B cell (primary cell): ENCODE measurements at regions not wholly inside any gene's neighbourhood (a gene's known extent, or its start where the extent isn't known, plus 50 kb on each side); places are given as distances from the start of the nearest gene placed in this dataset.

ENCODE experiments used
- ATAC-seq: fragments of 200-7000 bp; cut with Tn5 transposase; one replicate; pipeline ENCODE4 v1.10.0; 2021; ENCODE audit warnings: low read depth, mild to moderate bottlenecking, moderate number of reproducible peaks, moderate library complexity
- CTCF ChIA-PET: fragments of 350-600 bp; sonication (Branson Sonifier 250); formaldehyde crosslinking; loops from one replicate; lab custom pipeline; 2021; ENCODE audit warnings: antibody characterized with exemption, inconsistent platforms; lab: Charles Lee
- POLR2A ChIA-PET: fragments of 350-600 bp; sonication (Branson Sonifier 250); formaldehyde crosslinking; loops from one replicate; lab custom pipeline; 2021; ENCODE audit warnings: antibody characterized with exemption; lab: Charles Lee
- DNase-seq: peaks from one replicate; pipeline ENCODE4 v3.0.0; 2013
- H2AFZ ChIP-seq: 2 replicates; pipeline ENCODE4 v1.6.1; 2012; ENCODE audit warnings: mild to moderate bottlenecking, low read depth, low read length; ENCODE audit not compliant: insufficient read depth, poor library complexity, severe bottlenecking
- H3K27ac ChIP-seq, 2 donors: 1 replicate in 1 of 2; 2 replicates in 1 of 2; pipeline ENCODE4 v1.5.1; 2012 to 2013; ENCODE audit warnings: low read length in 2 of 2, mild to moderate bottlenecking in 2 of 2, moderate library complexity in 1 of 2
- H3K27me3 ChIP-seq, 4 experiments: fragments of 200-600 bp in 1 of 4; sonication (generic) in 1 of 4; replicated peaks in 1 of 4; 1 replicate in 2 of 4; 2 replicates in 2 of 4; pipeline versions ENCODE4 v1.6.1 to v1.7.0; 2013 to 2016; ENCODE audit warnings: low read length in 3 of 4, mild to moderate bottlenecking in 2 of 4, mixed read lengths in 1 of 4, moderate library complexity in 1 of 4; ENCODE audit not compliant: insufficient read depth in 4 of 4, control insufficient read depth in 3 of 4; ENCODE audit errors: control extremely low read depth in 1 of 4
- H3K36me3 ChIP-seq, 2 experiments: replicated peaks in 1 of 2; 1 replicate in 1 of 2; 2 replicates in 1 of 2; pipeline versions ENCODE4 v1.6.1 to v1.7.1; 2013; ENCODE audit warnings: low read length in 1 of 2; ENCODE audit not compliant: insufficient read depth in 2 of 2, control insufficient read depth in 1 of 2; ENCODE audit errors: control extremely low read depth in 1 of 2, extremely low read depth in 1 of 2
- H3K4me1 ChIP-seq, 2 donors: fragments of 200-600 bp in 1 of 2; sonication (generic) in 1 of 2; 1 replicate in 1 of 2; 2 replicates in 1 of 2; pipeline versions ENCODE4 v1.5.1 to v1.6.1; 2013 to 2017; ENCODE audit warnings: low read length in 2 of 2; ENCODE audit not compliant: control insufficient read depth in 2 of 2, insufficient read depth in 2 of 2
- H3K4me2 ChIP-seq: replicated peaks from 2 replicates; pipeline ENCODE3; 2012; ENCODE audit warnings: mild to moderate bottlenecking, low read depth, low read length; ENCODE audit not compliant: poor library complexity, severe bottlenecking
- H3K4me3 ChIP-seq, 5 experiments: fragments of 200-600 bp in 1 of 5; sonication (generic) in 1 of 5; 1 replicate in 3 of 5; 2 replicates in 2 of 5; pipeline versions ENCODE4 v1.5.1 to v1.7.0; 2011 to 2016; ENCODE audit warnings: low read length in 4 of 5, mild to moderate bottlenecking in 4 of 5, low read depth in 2 of 5, control low read depth in 1 of 5, moderate library complexity in 1 of 5; ENCODE audit not compliant: insufficient read depth in 1 of 5; ENCODE audit errors: control extremely low read depth in 1 of 5, extremely low read depth in 1 of 5
- H3K79me2 ChIP-seq: fragments of 200-600 bp; sonication (generic); one replicate; pipeline ENCODE4 v1.6.0; 2016; ENCODE audit warnings: low read length; ENCODE audit not compliant: control insufficient read depth, insufficient read depth
- H3K9ac ChIP-seq: fragments of 200-600 bp; sonication (generic); 2 replicates; pipeline ENCODE4 v1.6.1; 2017; ENCODE audit warnings: mild to moderate bottlenecking, low read length, moderate library complexity
- H3K9me3 ChIP-seq, 3 donors: one replicate each; pipeline versions ENCODE4 v1.6.1 to v1.7.1; 2013; ENCODE audit warnings: low read length in 2 of 3; ENCODE audit not compliant: control insufficient read depth in 2 of 3, insufficient read depth in 1 of 3; ENCODE audit errors: control extremely low read depth in 1 of 3
- H4K20me1 ChIP-seq: 2 replicates; pipeline ENCODE4 v1.6.0; 2012; ENCODE audit warnings: mild to moderate bottlenecking, low read length; ENCODE audit not compliant: insufficient read depth, control insufficient read depth, poor library complexity, severe bottlenecking
- H3K27ac Mint-ChIP-seq: one replicate; pipeline ENCODE4 v1.8.0; 2021; ENCODE audit warnings: mixed read lengths
- H3K27me3 Mint-ChIP-seq: one replicate; pipeline ENCODE4 v1.8.0; 2021; ENCODE audit warnings: mixed read lengths
- H3K4me1 Mint-ChIP-seq: one replicate; pipeline ENCODE4 v1.8.0; 2021; ENCODE audit warnings: mixed read lengths
- H3K4me3 Mint-ChIP-seq: one replicate; pipeline ENCODE4 v1.8.0; 2021; ENCODE audit warnings: mixed read lengths
- H3K9me3 Mint-ChIP-seq: one replicate; pipeline ENCODE4 v1.8.0; 2022; ENCODE audit warnings: mixed read lengths; ENCODE audit not compliant: insufficient read depth
- EZH2 ChIP-seq: IDR thresholded peaks from 2 replicates; pipeline ENCODE4 v1.6.1; 2012; ENCODE audit warnings: borderline replicate concordance, low read depth, mild to moderate bottlenecking, moderate library complexity, low read length; ENCODE audit not compliant: insufficient read depth, poor library complexity, severe bottlenecking
- WGBS: methylation state at CpG from one replicate; pipeline ENCODE4 v1.1.5; 2013; ENCODE audit warnings: missing lambda C conversion rate; ENCODE audit not compliant: insufficient coverage; 5-methylcytosine and 5-hydroxymethylcytosine counted together
- intact Hi-C: fragments of 100-400 bp; cut with micrococcal nuclease; formaldehyde crosslinking; loops from one replicate; pipeline ENCODE4 v1.10.0; 2022
- TF ChIP-seq, protein P1 (sequence below): fragments of 200-600 bp; IDR thresholded peaks from one replicate; pipeline ENCODE4 v1.8.0; 2022; ENCODE audit warnings: antibody characterized with exemption, mild to moderate bottlenecking

DNA sequence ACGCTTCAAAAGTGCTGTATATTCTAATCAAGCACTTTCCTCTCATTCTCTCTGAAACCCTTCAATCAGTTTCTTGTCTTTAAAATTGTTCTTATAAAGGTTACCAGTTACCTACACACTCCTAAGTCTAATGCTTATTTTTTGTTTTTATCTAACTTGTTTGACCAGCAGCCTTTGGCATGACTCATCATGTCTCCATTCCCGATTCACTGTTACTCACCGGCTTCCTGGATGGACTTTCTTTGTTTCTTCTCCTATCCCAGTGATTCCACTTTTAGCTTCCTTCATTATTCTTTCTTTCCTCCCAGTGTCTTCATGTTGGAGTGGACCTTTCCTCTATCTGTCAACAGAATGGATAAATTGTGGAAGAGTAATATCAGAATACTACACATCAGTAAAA is 368.6 kb upstream of the CCDC196 start:
- Histone ChIP-seq H3K36me3 (no peaks in the 10 kb centered on the region), H3K9me3 (no peaks in the 10 kb centered on the region), H2AFZ (no peak overlapping the region), H3K4me1 (no peaks in the 10 kb centered on the region), H3K27me3 (no peaks in the 10 kb centered on the region), H3K9ac (no peak overlapping the region), H3K4me3 (no peak overlapping the region), H4K20me1 (no peaks in the 10 kb centered on the region), H3K79me2 (no peaks in the 10 kb centered on the region), H3K4me2 (no peak overlapping the region), H3K27ac (no peak overlapping the region)
- intact Hi-C loops: no loop called here
- Mint-ChIP-seq H3K27me3 (peaks cover 48% of the 10 kb centered on the region), H3K9me3 (no peaks in the 10 kb centered on the region), H3K4me3 (no peak overlapping the region), H3K4me1 (no peaks in the 10 kb centered on the region), H3K27ac (no peak overlapping the region)
- WGBS: 100% methylated on average over 2 of the region's 3 CpGs
- ChIA-PET CTCF (no interaction called here), POLR2A (no interaction called here)
- no peak for ATAC-seq
- TF ChIP-seq EZH2: no peak
- no peak for DNase-seq

DNA sequence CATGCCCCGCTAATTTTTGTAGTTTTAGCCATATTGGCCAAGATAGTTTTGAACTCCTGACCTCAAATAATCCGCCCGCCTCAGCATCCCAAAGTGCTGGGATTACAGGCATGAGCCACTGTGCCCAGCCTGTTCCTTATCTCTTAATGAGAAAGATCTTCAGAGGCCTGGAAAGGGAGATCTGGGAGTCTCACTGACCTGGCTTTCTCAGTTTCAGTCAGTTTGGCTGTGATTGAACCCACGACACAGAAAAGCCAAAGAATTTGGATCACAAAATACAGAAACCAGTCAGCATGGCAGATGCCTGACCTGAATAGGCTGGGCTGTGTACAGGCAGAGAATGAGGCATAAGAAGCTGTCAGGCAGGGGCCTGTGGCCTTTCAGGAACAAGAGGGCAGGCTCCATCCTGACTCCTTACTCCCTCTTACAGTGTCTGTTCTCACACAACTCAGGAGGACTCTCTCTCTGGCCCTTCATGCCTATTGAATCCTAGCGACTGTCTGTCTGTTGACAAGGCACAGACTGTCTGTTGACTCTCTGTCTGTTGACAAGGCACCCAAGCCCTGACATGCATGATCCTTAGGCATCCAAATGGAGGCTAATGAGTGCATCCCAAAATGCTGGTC is 366.5 kb upstream of the CCDC196 start:
- ATAC-seq (no peak), DNase-seq (no peak)
- Histone ChIP-seq H3K27me3 (no peaks in the 10 kb centered on the region), H3K9ac (no peak overlapping the region), H3K4me2 (no peak overlapping the region), H3K4me1 (no peaks in the 10 kb centered on the region), H2AFZ (no peak overlapping the region), H3K27ac (no peak overlapping the region), H3K36me3 (no peaks in the 10 kb centered on the region), H3K79me2 (no peaks in the 10 kb centered on the region), H3K4me3 (no peak overlapping the region), H4K20me1 (no peaks in the 10 kb centered on the region), H3K9me3 (no peaks in the 10 kb centered on the region)
- Mint-ChIP-seq H3K27ac (no peak overlapping the region), H3K9me3 (no peaks in the 10 kb centered on the region), H3K4me3 (no peak overlapping the region), H3K4me1 (no peaks in the 10 kb centered on the region), H3K27me3 (peaks cover 48% of the 10 kb centered on the region)
- TF ChIP-seq EZH2: no peak
- TF ChIP-seq, protein P1, sequence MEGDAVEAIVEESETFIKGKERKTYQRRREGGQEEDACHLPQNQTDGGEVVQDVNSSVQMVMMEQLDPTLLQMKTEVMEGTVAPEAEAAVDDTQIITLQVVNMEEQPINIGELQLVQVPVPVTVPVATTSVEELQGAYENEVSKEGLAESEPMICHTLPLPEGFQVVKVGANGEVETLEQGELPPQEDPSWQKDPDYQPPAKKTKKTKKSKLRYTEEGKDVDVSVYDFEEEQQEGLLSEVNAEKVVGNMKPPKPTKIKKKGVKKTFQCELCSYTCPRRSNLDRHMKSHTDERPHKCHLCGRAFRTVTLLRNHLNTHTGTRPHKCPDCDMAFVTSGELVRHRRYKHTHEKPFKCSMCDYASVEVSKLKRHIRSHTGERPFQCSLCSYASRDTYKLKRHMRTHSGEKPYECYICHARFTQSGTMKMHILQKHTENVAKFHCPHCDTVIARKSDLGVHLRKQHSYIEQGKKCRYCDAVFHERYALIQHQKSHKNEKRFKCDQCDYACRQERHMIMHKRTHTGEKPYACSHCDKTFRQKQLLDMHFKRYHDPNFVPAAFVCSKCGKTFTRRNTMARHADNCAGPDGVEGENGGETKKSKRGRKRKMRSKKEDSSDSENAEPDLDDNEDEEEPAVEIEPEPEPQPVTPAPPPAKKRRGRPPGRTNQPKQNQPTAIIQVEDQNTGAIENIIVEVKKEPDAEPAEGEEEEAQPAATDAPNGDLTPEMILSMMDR: no peak
- CTCF ChIA-PET: no interaction called here
- intact Hi-C loops: no loop called here
- WGBS: 94% methylated on average over 5 of the region's 5 CpGs
- POLR2A ChIA-PET: no interaction called here
